ENCODE measurements at regions not wholly inside any gene's neighbourhood (a gene's known extent, or its start where the extent isn't known, plus 50 kb on each side); places are given as distances from the start of the nearest gene placed in this dataset.

- TF ChIP-seq REST (IDR thresholded peaks at IDR 0.05; ENCODE audit: low read depth) = no peak
- TF ChIP-seq TCF12 (IDR thresholded peaks at IDR 0.05; ENCODE audit: low read depth) = no peak
- TF ChIP-seq, protein P1, sequence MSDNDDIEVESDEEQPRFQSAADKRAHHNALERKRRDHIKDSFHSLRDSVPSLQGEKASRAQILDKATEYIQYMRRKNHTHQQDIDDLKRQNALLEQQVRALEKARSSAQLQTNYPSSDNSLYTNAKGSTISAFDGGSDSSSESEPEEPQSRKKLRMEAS (IDR thresholded peaks at IDR 0.05) = no peak
- no peak for TF ChIP-seq EP300 (IDR thresholded peaks at IDR 0.05; ENCODE audit: borderline replicate concordance)
- TF ChIP-seq FOXM1 (IDR thresholded peaks at IDR 0.05; ENCODE audit: borderline replicate concordance, low read depth) = no peak
- TF ChIP-seq, protein P2, sequence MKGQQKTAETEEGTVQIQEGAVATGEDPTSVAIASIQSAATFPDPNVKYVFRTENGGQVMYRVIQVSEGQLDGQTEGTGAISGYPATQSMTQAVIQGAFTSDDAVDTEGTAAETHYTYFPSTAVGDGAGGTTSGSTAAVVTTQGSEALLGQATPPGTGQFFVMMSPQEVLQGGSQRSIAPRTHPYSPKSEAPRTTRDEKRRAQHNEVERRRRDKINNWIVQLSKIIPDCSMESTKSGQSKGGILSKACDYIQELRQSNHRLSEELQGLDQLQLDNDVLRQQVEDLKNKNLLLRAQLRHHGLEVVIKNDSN (IDR thresholded peaks at IDR 0.05) = no peak
- TF ChIP-seq NFIC (IDR thresholded peaks at IDR 0.05) = no peak
- TF ChIP-seq RAD21 (IDR thresholded peaks at IDR 0.05; ENCODE audit: low read depth) = no peak
- TF ChIP-seq TEAD4 (IDR thresholded peaks at IDR 0.05) = no peak
- no peak for TF ChIP-seq CEBPB (IDR thresholded peaks at IDR 0.05)
- TF ChIP-seq ZBTB7A (IDR thresholded peaks at IDR 0.05; ENCODE audit: low read depth) = no peak
Observed at GRCh38 chr4:66246643-66247042, 576.4 kb upstream of the EPHA5 start.

GRCh38 chr4:66235876-66236275, 565.6 kb upstream of the EPHA5 start:
- TF ChIP-seq EGR1 (IDR thresholded peaks at IDR 0.05) (no peak), RAD21 (IDR thresholded peaks at IDR 0.05; ENCODE audit: low read depth) (no peak), FOXM1 (IDR thresholded peaks at IDR 0.05; ENCODE audit: borderline replicate concordance, low read depth) (no peak), YY1 (IDR thresholded peaks at IDR 0.05; ENCODE audit: low read depth) (no peak), NFIC (IDR thresholded peaks at IDR 0.05) (no peak), TAF1 (IDR thresholded peaks at IDR 0.05; ENCODE audit: low read depth) (no peak), EP300 (IDR thresholded peaks at IDR 0.05; ENCODE audit: borderline replicate concordance) (no peak), REST (IDR thresholded peaks at IDR 0.05; ENCODE audit: low read depth) (no peak), ZBTB7A (IDR thresholded peaks at IDR 0.05; ENCODE audit: low read depth) (no peak), TEAD4 (IDR thresholded peaks at IDR 0.05) (no peak), CEBPB (IDR thresholded peaks at IDR 0.05) (no peak), CREB1 (IDR thresholded peaks at IDR 0.05; ENCODE audit: low read depth) (no peak), TCF12 (IDR thresholded peaks at IDR 0.05; ENCODE audit: low read depth) (no peak)
- TF ChIP-seq, protein P2 (IDR thresholded peaks at IDR 0.05) = no peak
- TF ChIP-seq, protein P1 (IDR thresholded peaks at IDR 0.05) = no peak

- TF ChIP-seq CEBPB (IDR thresholded peaks at IDR 0.05) (no peak), NFIC (IDR thresholded peaks at IDR 0.05) (no peak), YY1 (IDR thresholded peaks at IDR 0.05; ENCODE audit: low read depth) (no peak), EGR1 (IDR thresholded peaks at IDR 0.05) (no peak), REST (IDR thresholded peaks at IDR 0.05; ENCODE audit: low read depth) (no peak)
- TF ChIP-seq, protein P2 (IDR thresholded peaks at IDR 0.05) = no peak
Observed at GRCh38 chr4:66229885-66230284, 559.6 kb upstream of the EPHA5 start.

GRCh38 chr4:66225539-66225938, 555.2 kb upstream of the EPHA5 start:
- TF ChIP-seq, protein P1 (IDR thresholded peaks at IDR 0.05) = no peak
- no peak for TF ChIP-seq CREB1 (IDR thresholded peaks at IDR 0.05; ENCODE audit: low read depth)
- no peak for TF ChIP-seq TCF12 (IDR thresholded peaks at IDR 0.05; ENCODE audit: low read depth)
- no peak for TF ChIP-seq YY1 (IDR thresholded peaks at IDR 0.05; ENCODE audit: low read depth)
- TF ChIP-seq FOXM1 (IDR thresholded peaks at IDR 0.05; ENCODE audit: borderline replicate concordance, low read depth) = no peak
- TF ChIP-seq REST (IDR thresholded peaks at IDR 0.05; ENCODE audit: low read depth) = no peak
- no peak for TF ChIP-seq TAF1 (IDR thresholded peaks at IDR 0.05; ENCODE audit: low read depth)
- no peak for TF ChIP-seq TEAD4 (IDR thresholded peaks at IDR 0.05)
- no peak for TF ChIP-seq EP300 (IDR thresholded peaks at IDR 0.05; ENCODE audit: borderline replicate concordance)
- no peak for TF ChIP-seq CEBPB (IDR thresholded peaks at IDR 0.05)
